ENCODE measurements at regions not wholly inside any gene's neighbourhood (a gene's known extent, or its start where the extent isn't known, plus 50 kb on each side); places are given as distances from the start of the nearest gene placed in this dataset.

DNA sequence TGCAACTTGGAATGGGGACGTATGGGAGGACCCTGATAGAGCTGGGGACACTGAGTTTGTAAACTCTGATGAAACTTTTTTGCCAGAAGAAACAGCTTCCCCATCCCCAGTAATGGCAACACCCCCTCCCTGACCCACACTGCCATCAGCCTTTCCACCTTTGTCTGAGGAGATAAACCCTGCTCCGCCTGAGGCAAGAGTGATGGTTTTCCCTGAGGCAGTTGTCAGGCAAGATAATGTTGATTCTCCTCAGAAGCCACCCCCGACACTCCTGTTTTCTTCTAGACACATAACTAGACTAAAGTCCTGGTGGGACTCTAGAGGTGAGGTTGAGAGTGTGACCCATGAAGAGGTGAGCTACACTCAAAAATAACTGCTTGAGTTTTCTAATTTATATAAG is 71.9 kb upstream of the STK26 start:
- TF ChIP-seq, protein P1, sequence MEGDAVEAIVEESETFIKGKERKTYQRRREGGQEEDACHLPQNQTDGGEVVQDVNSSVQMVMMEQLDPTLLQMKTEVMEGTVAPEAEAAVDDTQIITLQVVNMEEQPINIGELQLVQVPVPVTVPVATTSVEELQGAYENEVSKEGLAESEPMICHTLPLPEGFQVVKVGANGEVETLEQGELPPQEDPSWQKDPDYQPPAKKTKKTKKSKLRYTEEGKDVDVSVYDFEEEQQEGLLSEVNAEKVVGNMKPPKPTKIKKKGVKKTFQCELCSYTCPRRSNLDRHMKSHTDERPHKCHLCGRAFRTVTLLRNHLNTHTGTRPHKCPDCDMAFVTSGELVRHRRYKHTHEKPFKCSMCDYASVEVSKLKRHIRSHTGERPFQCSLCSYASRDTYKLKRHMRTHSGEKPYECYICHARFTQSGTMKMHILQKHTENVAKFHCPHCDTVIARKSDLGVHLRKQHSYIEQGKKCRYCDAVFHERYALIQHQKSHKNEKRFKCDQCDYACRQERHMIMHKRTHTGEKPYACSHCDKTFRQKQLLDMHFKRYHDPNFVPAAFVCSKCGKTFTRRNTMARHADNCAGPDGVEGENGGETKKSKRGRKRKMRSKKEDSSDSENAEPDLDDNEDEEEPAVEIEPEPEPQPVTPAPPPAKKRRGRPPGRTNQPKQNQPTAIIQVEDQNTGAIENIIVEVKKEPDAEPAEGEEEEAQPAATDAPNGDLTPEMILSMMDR (IDR thresholded peaks at IDR 0.05) = no peak
- TF ChIP-seq POLR2AphosphoS5 (IDR thresholded peaks at IDR 0.05) = no peak
- no peak for TF ChIP-seq POLR2A (IDR thresholded peaks at IDR 0.05)
